Dedifferentiated amniotic fluid mesenchymal stem cell (primary cell): ENCODE measurements at regions not wholly inside any gene's neighbourhood (a gene's known extent, or its start where the extent isn't known, plus 50 kb on each side); places are given as distances from the start of the nearest gene placed in this dataset.
"Not testable (repeated sequence)": the region's sequence is repeated elsewhere in the genome, so short reads cannot be mapped to it uniquely, and the experiment has no call there.

Experiments
- DNase-seq: peaks from one replicate; pipeline ENCODE4 v3.0.0-alpha.2; 2016; ENCODE audit errors: extremely low spot score

- not testable (repeated sequence) for DNase-seq
Observed at GRCh38 chr1:245061808-245062207, 93.0 kb upstream of the KIF26B start.

GRCh38 chr1:245060684-245061374 lies 94.0 kb upstream of the KIF26B start:
- no peak for DNase-seq

- no peak for DNase-seq
Observed at GRCh38 chr1:245059806-245060424, 94.9 kb upstream of the KIF26B start.

GRCh38 chr1:245058882-245059281 lies 95.9 kb upstream of the KIF26B start:
- no peak for DNase-seq

GRCh38 chr1:245058436-245058835 lies 96.3 kb upstream of the KIF26B start:
- no peak for DNase-seq

- DNase-seq, result no peak
Observed at GRCh38 chr1:245056913-245057312, 97.9 kb upstream of the KIF26B start.

- not testable (repeated sequence) for DNase-seq
Observed at GRCh38 chr1:245056296-245056695, 98.5 kb upstream of the KIF26B start.

- no peak for DNase-seq
Observed at GRCh38 chr1:245055752-245056151, 99.0 kb upstream of the KIF26B start.

GRCh38 chr1:245054507-245055270 lies 100.1 kb upstream of the KIF26B start:
- DNase-seq, result no peak

GRCh38 chr1:245054105-245054504 lies 100.7 kb upstream of the KIF26B start:
- no peak for DNase-seq

GRCh38 chr1:245052258-245052657 lies 102.5 kb upstream of the KIF26B start:
- DNase-seq, result no peak

GRCh38 chr1:245051349-245052221 lies 103.2 kb upstream of the KIF26B start:
- DNase-seq, result no peak

GRCh38 chr1:245046769-245047168 lies 108.0 kb upstream of the KIF26B start:
- DNase-seq, result no peak

GRCh38 chr1:245046315-245046714 lies 108.5 kb upstream of the KIF26B start:
- no peak for DNase-seq

- no peak for DNase-seq
Observed at GRCh38 chr1:245045087-245045881, 109.5 kb upstream of the KIF26B start.

- DNase-seq, result no peak
Observed at GRCh38 chr1:245043611-245043940, 111.2 kb upstream of the KIF26B start.

- DNase-seq, result no peak
Observed at GRCh38 chr1:245041058-245041698, 113.6 kb upstream of the KIF26B start.

- no peak for DNase-seq
Observed at GRCh38 chr1:245039196-245039595, 115.6 kb upstream of the KIF26B start.

- no peak for DNase-seq
Observed at GRCh38 chr1:245036102-245036501, 118.7 kb upstream of the KIF26B start.

GRCh38 chr1:245031041-245031440 lies 123.7 kb upstream of the KIF26B start:
- DNase-seq, result no peak

GRCh38 chr1:245026247-245026646 lies 128.5 kb upstream of the KIF26B start:
- DNase-seq, result no peak
